ENCODE measurements at regions not wholly inside any gene's neighbourhood (a gene's known extent, or its start where the extent isn't known, plus 50 kb on each side); places are given as distances from the start of the nearest gene placed in this dataset.
"Not testable (repeated sequence)": the region's sequence is repeated elsewhere in the genome, so short reads cannot be mapped to it uniquely, and the experiment has no call there.

GRCh38 chrX:150088042-150088441, 149.8 kb upstream of the EOLA2 start:
- Mint-ChIP-seq H3K9me3 (ENCODE audit: low read depth, unreplicated experiment) (no peaks in the 10 kb centered on the region), H3K27me3 (ENCODE audit: unreplicated experiment) (no peaks in the 10 kb centered on the region), H3K36me3 (ENCODE audit: insufficient read depth, unreplicated experiment) (no peaks in the 10 kb centered on the region), H3K4me1 (ENCODE audit: low read depth, unreplicated experiment) (peaks cover 24% of the 10 kb centered on the region), H3K4me3 (ENCODE audit: low read depth, unreplicated experiment) (no peak overlapping the region), H3K27ac (ENCODE audit: unreplicated experiment) (no peak overlapping the region)
- intact Hi-C loops (cut with micrococcal nuclease; ENCODE audit: unreplicated experiment) = no loop called here
- no peak for DNase-seq
- no TSS peak for BruUV-seq (replicated peaks)
- TF ChIP-seq CTCF (IDR thresholded peaks at IDR 0.05; ENCODE audit: unreplicated experiment) = no peak
- CTCF ChIA-PET = no interaction called here

- no peak for TF ChIP-seq CTCF (IDR thresholded peaks at IDR 0.05; ENCODE audit: unreplicated experiment)
- Mint-ChIP-seq H3K4me1 (ENCODE audit: low read depth, unreplicated experiment) (peaks cover 24% of the 10 kb centered on the region), H3K36me3 (ENCODE audit: insufficient read depth, unreplicated experiment) (no peaks in the 10 kb centered on the region), H3K27ac (ENCODE audit: unreplicated experiment) (no peak overlapping the region), H3K9me3 (ENCODE audit: low read depth, unreplicated experiment) (no peaks in the 10 kb centered on the region), H3K4me3 (ENCODE audit: low read depth, unreplicated experiment) (no peak overlapping the region), H3K27me3 (ENCODE audit: unreplicated experiment) (no peaks in the 10 kb centered on the region)
- intact Hi-C loops (cut with micrococcal nuclease; ENCODE audit: unreplicated experiment) = no loop called here
- CTCF ChIA-PET = no interaction called here
- no peak for DNase-seq
- no TSS peak for BruUV-seq (replicated peaks)
These were observed 150.7 kb upstream of the EOLA2 start for GRCh38 chrX:150088766-150089518.

GRCh38 chrX:150091300-150091699, 153.0 kb upstream of the EOLA2 start:
- H3K36me3 Mint-ChIP-seq (ENCODE audit: insufficient read depth, unreplicated experiment); DNase-seq; intact Hi-C loops (cut with micrococcal nuclease; ENCODE audit: unreplicated experiment); H3K27me3 Mint-ChIP-seq (ENCODE audit: unreplicated experiment); CTCF ChIA-PET; H3K27ac Mint-ChIP-seq (ENCODE audit: unreplicated experiment); H3K9me3 Mint-ChIP-seq (ENCODE audit: low read depth, unreplicated experiment); H3K4me3 Mint-ChIP-seq (ENCODE audit: low read depth, unreplicated experiment); BruUV-seq (replicated peaks): not testable (repeated sequence)
- H3K4me1 Mint-ChIP-seq (ENCODE audit: low read depth, unreplicated experiment) = peaks cover 16% of the 10 kb centered on the region

GRCh38 chrX:150092549-150092948, 154.3 kb upstream of the EOLA2 start:
- no peaks in the 10 kb centered on the region for H3K27me3 Mint-ChIP-seq (ENCODE audit: unreplicated experiment)
- peaks cover 8% of the 10 kb centered on the region for H3K4me1 Mint-ChIP-seq (ENCODE audit: low read depth, unreplicated experiment)
- BruUV-seq (replicated peaks) = no TSS peak
- CTCF ChIA-PET = no interaction called here
- H3K9me3 Mint-ChIP-seq (ENCODE audit: low read depth, unreplicated experiment) = no peaks in the 10 kb centered on the region
- no peak for DNase-seq
- H3K27ac Mint-ChIP-seq (ENCODE audit: unreplicated experiment) = no peak overlapping the region
- H3K4me3 Mint-ChIP-seq (ENCODE audit: low read depth, unreplicated experiment) = no peak overlapping the region
- H3K36me3 Mint-ChIP-seq (ENCODE audit: insufficient read depth, unreplicated experiment) = no peaks in the 10 kb centered on the region
- TF ChIP-seq CTCF (IDR thresholded peaks at IDR 0.05; ENCODE audit: unreplicated experiment) = no peak
- intact Hi-C loops (cut with micrococcal nuclease; ENCODE audit: unreplicated experiment) = no loop called here

GRCh38 chrX:150094375-150094774, 156.1 kb upstream of the EOLA2 start:
- CTCF ChIA-PET = no interaction called here
- no peaks in the 10 kb centered on the region for H3K36me3 Mint-ChIP-seq (ENCODE audit: insufficient read depth, unreplicated experiment)
- no peak for DNase-seq
- TF ChIP-seq CTCF (IDR thresholded peaks at IDR 0.05; ENCODE audit: unreplicated experiment) = no peak
- peaks cover 8% of the 10 kb centered on the region for H3K4me1 Mint-ChIP-seq (ENCODE audit: low read depth, unreplicated experiment)
- no peaks in the 10 kb centered on the region for H3K27me3 Mint-ChIP-seq (ENCODE audit: unreplicated experiment)
- intact Hi-C loops (cut with micrococcal nuclease; ENCODE audit: unreplicated experiment) = no loop called here
- H3K4me3 Mint-ChIP-seq (ENCODE audit: low read depth, unreplicated experiment) = no peak overlapping the region
- no peaks in the 10 kb centered on the region for H3K9me3 Mint-ChIP-seq (ENCODE audit: low read depth, unreplicated experiment)
- BruUV-seq (replicated peaks) = no TSS peak
- H3K27ac Mint-ChIP-seq (ENCODE audit: unreplicated experiment) = no peak overlapping the region
